OCI-LY1 (cell line): ENCODE measurements at regions not wholly inside any gene's neighbourhood (a gene's known extent, or its start where the extent isn't known, plus 50 kb on each side); places are given as distances from the start of the nearest gene placed in this dataset.

Experiments
- H2AFZ ChIP-seq: fragments of 200-600 bp; sonication (generic), shearing (Covaris generic); 2 replicates; pipeline ENCODE4 v1.6.0; 2014; ENCODE audit warnings: antibody characterized with exemption, mild to moderate bottlenecking, low read length
- H3F3A ChIP-seq: fragments of 200-600 bp; sonication (generic), shearing (Covaris generic); 2 replicates; pipeline ENCODE4 v1.6.0; 2014; ENCODE audit warnings: mild to moderate bottlenecking, antibody characterized with exemption, low read length, moderate library complexity; ENCODE audit not compliant: insufficient read depth
- H3K27ac ChIP-seq: fragments of 200-600 bp; sonication (generic); 2 replicates; pipeline ENCODE4 v1.5.1; 2014; ENCODE audit warnings: low read length, mixed run types, mild to moderate bottlenecking, low read depth; ENCODE audit not compliant: poor library complexity, severe bottlenecking
- H3K27me3 ChIP-seq: fragments of 200-600 bp; sonication (generic); 2 replicates; pipeline ENCODE4 v1.6.0; 2014; ENCODE audit warnings: antibody characterized with exemption, mild to moderate bottlenecking, low read length, moderate library complexity; ENCODE audit not compliant: insufficient read depth
- H3K36me3 ChIP-seq: fragments of 200-600 bp; sonication (generic); 2 replicates; pipeline ENCODE4 v1.6.1; 2014; ENCODE audit warnings: mild to moderate bottlenecking, antibody characterized with exemption, low read length, moderate library complexity, mixed read lengths; ENCODE audit not compliant: insufficient read depth
- H3K4me1 ChIP-seq: fragments of 200-600 bp; sonication (generic); 2 replicates; pipeline ENCODE4 v1.5.1; 2014; ENCODE audit warnings: mild to moderate bottlenecking, low read length, moderate library complexity; ENCODE audit not compliant: insufficient read depth, severe bottlenecking
- H3K4me2 ChIP-seq: fragments of 200-600 bp; sonication (generic), shearing (Covaris generic); 2 replicates; pipeline ENCODE4 v1.6.1; 2014; ENCODE audit warnings: low read length
- H3K4me3 ChIP-seq: fragments of 200-600 bp; sonication (generic); 2 replicates; pipeline ENCODE4 v1.5.1; 2014; ENCODE audit warnings: low read length, low read depth, mild to moderate bottlenecking, mixed read lengths; ENCODE audit not compliant: poor library complexity, severe bottlenecking
- H3K79me2 ChIP-seq: fragments of 200-600 bp; shearing (Covaris generic); 2 replicates; pipeline ENCODE4 v1.6.1; 2016; ENCODE audit warnings: mixed run types, low read length, mixed read lengths; ENCODE audit not compliant: insufficient read depth
- H3K9ac ChIP-seq: fragments of 200-600 bp; sonication (generic), shearing (Covaris generic); 2 replicates; pipeline ENCODE4 v1.6.1; 2014; ENCODE audit warnings: mild to moderate bottlenecking, low read length, mixed read lengths
- H3K9me2 ChIP-seq: fragments of 200-600 bp; sonication (generic), shearing (Covaris generic); 2 replicates; pipeline ENCODE4 v1.6.1; 2014; ENCODE audit warnings: low read depth, mild to moderate bottlenecking, low read length, mixed read lengths
- H3K9me3 ChIP-seq: fragments of 200-600 bp; shearing (Covaris generic); 2 replicates; pipeline ENCODE4 v1.6.1; 2014; ENCODE audit warnings: low read length, mixed read lengths
- H4K20me1 ChIP-seq: fragments of 200-600 bp; sonication (generic), shearing (Covaris generic); 2 replicates; pipeline ENCODE4 v1.6.0; 2016; ENCODE audit warnings: mild to moderate bottlenecking, low read length; ENCODE audit not compliant: insufficient read depth
- CTCF ChIP-seq: fragments of 200-600 bp; sonication (generic), shearing (Covaris generic); IDR thresholded peaks from 2 replicates; pipeline ENCODE4 v1.5.1; 2017; ENCODE audit warnings: mild to moderate bottlenecking, antibody characterized with exemption, low read length, moderate library complexity, mixed read lengths
- EZH2 ChIP-seq: fragments of 200-600 bp; sonication (generic), shearing (Covaris generic); IDR thresholded peaks from 2 replicates; pipeline ENCODE4 v1.8.0; 2017; ENCODE audit warnings: borderline replicate concordance, mixed run types, mild to moderate bottlenecking, antibody characterized with exemption, low read length, moderate library complexity, mixed read lengths

GRCh38 chr6:105678516-105678915, 275.6 kb upstream of the PREP start:
- no peak overlapping the region for H2AFZ ChIP-seq
- H3K9me2 ChIP-seq = no peaks in the 10 kb centered on the region
- no peaks in the 10 kb centered on the region for H3K36me3 ChIP-seq
- TF ChIP-seq CTCF = no peak
- TF ChIP-seq EZH2 = no peak
- H3K4me3 ChIP-seq = no peak overlapping the region
- H3K27ac ChIP-seq = no peak overlapping the region
- no peaks in the 10 kb centered on the region for H3K27me3 ChIP-seq
- H3K79me2 ChIP-seq = no peaks in the 10 kb centered on the region
- H3K9ac ChIP-seq = no peak overlapping the region
- no peaks in the 10 kb centered on the region for H3F3A ChIP-seq
- no peaks in the 10 kb centered on the region for H3K9me3 ChIP-seq
- peaks cover 7% of the 10 kb centered on the region for H3K4me1 ChIP-seq
- H3K4me2 ChIP-seq = no peak overlapping the region
- no peaks in the 10 kb centered on the region for H4K20me1 ChIP-seq

- no peaks in the 10 kb centered on the region for H3K36me3 ChIP-seq
- H3K27ac ChIP-seq = no peak overlapping the region
- no peak overlapping the region for H3K9ac ChIP-seq
Measured at GRCh38 chr6:105677671-105678475, 275.0 kb upstream of the PREP start.

GRCh38 chr6:105676857-105677256, 274.0 kb upstream of the PREP start:
- H2AFZ ChIP-seq = no peak overlapping the region

More at GRCh38 chr6:105677671-105678475, 275.0 kb upstream of the PREP start:
- TF ChIP-seq CTCF = no peak
- TF ChIP-seq EZH2 = no peak
- Histone ChIP-seq H3K4me2 (no peak overlapping the region), H3K4me1 (peaks cover 7% of the 10 kb centered on the region), H2AFZ (no peak overlapping the region), H3F3A (no peaks in the 10 kb centered on the region), H3K79me2 (no peaks in the 10 kb centered on the region), H3K27me3 (no peaks in the 10 kb centered on the region), H4K20me1 (no peaks in the 10 kb centered on the region), H3K9me3 (no peaks in the 10 kb centered on the region), H3K4me3 (no peak overlapping the region), H3K9me2 (no peaks in the 10 kb centered on the region)

More at GRCh38 chr6:105676857-105677256, 274.0 kb upstream of the PREP start:
- H3K27me3 ChIP-seq = no peaks in the 10 kb centered on the region
- H3K27ac ChIP-seq = no peak overlapping the region
- H3K4me3 ChIP-seq = no peak overlapping the region
- no peaks in the 10 kb centered on the region for H3K36me3 ChIP-seq
- no peak overlapping the region for H3K9ac ChIP-seq
- H3K9me3 ChIP-seq = no peaks in the 10 kb centered on the region
- TF ChIP-seq CTCF (no peak), EZH2 (no peak)
- no peak overlapping the region for H3K4me2 ChIP-seq
- no peaks in the 10 kb centered on the region for H3K9me2 ChIP-seq
- H3K4me1 ChIP-seq = peaks cover 7% of the 10 kb centered on the region
- no peaks in the 10 kb centered on the region for H3F3A ChIP-seq
- no peaks in the 10 kb centered on the region for H4K20me1 ChIP-seq
- no peaks in the 10 kb centered on the region for H3K79me2 ChIP-seq
